Urothelium cell line (cell line): ENCODE measurements at regions not wholly inside any gene's neighbourhood (a gene's known extent, or its start where the extent isn't known, plus 50 kb on each side); places are given as distances from the start of the nearest gene placed in this dataset.

Experiments
- DNase-seq: peaks from one replicate; pipeline ENCODE4 v3.0.0; 2011; ENCODE audit warnings: low spot score, mixed read lengths
- FAIRE-seq: peaks from 2 replicates; lab custom pipeline; 2011; peaks lifted over from hg19 to GRCh38; lab: Jason Lieb, UNC

DNA sequence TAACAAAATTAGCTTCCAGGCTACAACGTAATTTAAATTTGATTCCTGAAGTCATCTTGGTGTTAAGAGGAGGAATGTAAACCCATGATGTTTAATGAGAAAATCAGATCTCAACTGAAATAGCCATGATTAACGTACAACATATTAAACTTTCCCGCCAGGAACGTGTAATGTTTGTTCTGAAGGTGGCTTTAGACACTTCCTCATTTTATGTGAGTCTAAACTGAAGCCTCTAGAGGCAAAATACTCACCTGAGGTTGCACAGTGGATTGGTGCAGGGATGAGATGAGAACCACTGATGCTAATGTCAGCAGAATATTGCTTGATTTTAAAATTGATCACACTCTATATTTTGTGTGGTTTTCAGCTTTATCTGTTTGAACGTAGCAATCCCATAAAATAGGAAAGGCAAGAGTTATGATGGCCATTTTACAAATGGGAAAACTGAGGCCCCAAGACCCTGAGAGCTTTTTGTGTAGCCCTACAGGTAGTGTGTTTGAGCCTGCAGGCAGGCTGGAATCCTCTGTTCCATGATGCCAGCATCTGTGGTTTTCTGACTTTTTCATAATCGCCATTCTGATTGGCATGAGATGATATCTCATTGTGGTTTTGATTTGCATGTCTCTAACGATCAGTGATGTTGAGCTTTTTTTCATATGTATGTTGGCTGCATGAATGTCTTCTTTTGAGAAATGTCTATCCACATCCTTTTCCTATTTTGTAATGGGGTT lies 243.7 kb upstream of the BMPER start:
- FAIRE-seq: no peak

DNA sequence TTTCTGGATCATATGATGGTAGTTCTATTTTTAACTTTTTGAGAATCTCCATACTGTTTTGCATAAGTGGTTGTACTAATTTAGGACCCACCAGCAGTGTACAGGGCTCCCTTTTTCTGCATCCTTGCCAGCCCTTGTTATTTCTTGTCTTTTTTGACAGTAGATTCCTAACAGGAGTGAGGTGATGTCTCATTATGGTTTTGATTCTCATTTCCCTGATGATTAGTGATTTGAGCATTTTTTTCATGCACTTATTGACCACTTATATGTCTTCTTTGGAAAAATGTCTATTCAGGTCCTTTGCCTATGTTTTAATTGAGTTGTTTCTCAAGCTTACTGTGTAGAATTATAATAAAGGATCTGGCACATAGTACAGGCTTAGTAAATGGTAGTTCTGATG lies 238.8 kb upstream of the BMPER start:
- FAIRE-seq (no peak), DNase-seq (no peak)

More for the DNA sequence above, 243.7 kb upstream of the BMPER start:
- DNase-seq: no peak

DNA sequence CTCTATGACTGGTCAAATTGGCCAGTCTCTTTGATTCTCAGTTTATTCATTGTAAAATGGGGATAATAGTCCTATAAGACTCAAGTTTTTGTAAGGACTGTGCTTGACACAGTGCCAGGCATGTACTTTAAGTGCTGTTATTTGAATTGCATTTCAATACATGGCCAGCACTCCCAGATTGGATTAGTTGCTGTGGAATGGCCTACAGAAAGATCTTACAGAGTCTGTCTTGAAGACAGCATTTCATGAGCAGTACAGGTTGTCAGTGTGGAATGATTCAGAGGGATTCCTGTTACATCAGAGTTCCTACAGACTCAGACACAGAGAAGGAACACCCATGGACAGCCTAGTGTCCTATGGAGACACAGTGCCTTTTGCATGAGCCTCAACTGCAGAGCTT lies 238.1 kb upstream of the BMPER start:
- no peak for FAIRE-seq
- no peak for DNase-seq

GRCh38 chr7:33669251-33669670 lies 236.1 kb upstream of the BMPER start:
- DNase-seq (peak; percentile 33), FAIRE-seq (no peak)

GRCh38 chr7:33671531-33672262 lies 233.6 kb upstream of the BMPER start:
- DNase-seq (no peak), FAIRE-seq (no peak)

DNA sequence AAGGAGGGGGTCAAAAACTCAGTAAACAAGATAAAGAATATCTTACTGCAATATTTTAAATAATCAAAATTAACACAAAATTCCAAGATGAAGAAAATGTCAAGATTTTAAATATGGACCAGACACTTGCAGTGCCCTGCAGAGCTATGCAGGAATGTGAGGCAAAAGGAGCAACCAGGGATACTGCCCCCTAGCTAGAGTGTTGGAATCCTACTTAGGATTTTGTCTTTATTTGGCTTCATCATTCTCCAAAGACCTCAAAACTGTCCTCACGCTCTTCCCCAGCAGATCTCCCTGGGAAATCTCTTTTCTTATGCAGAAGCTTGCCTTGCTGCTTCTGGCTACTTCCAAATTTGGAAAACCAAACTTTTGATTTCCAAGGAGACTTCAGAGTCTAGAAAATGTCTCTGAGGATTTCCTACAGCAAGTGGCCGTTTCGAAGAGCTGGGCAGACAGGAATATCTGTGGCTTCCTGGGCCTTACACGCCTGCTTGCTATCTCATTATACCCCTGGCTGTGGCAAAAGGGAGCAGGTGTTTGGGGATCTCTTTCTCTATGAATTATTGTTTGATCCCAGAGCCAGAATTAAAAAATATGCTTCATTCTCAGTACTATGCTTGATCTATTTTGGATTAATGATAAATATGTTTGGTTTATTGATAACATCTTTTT lies 232.2 kb upstream of the BMPER start:
- DNase-seq (no peak), FAIRE-seq (no peak)

GRCh38 chr7:33674804-33675411 lies 230.4 kb upstream of the BMPER start:
- FAIRE-seq (no peak), DNase-seq (no peak)

DNA sequence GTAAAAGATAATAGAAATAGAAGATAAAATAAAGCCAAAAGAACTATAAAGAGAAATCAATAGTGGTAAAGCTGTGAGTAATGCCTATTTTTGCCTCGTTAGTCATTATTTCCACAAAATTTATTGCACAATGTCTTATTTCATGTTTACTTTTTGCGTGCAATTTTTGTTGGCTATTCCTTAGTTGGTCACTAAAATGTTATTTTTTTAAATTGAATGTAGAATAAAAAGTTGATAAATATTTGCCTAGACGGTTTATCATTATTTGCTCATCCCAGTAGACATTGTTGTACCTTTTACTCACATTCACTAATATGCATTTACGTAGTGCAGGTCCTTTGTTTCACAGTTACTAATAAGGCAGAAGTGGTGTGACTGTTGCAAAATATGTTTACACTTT lies 227.8 kb upstream of the BMPER start:
- no peak for DNase-seq
- no peak for FAIRE-seq

GRCh38 chr7:33678569-33679335 lies 226.6 kb upstream of the BMPER start:
- FAIRE-seq: no peak

DNA sequence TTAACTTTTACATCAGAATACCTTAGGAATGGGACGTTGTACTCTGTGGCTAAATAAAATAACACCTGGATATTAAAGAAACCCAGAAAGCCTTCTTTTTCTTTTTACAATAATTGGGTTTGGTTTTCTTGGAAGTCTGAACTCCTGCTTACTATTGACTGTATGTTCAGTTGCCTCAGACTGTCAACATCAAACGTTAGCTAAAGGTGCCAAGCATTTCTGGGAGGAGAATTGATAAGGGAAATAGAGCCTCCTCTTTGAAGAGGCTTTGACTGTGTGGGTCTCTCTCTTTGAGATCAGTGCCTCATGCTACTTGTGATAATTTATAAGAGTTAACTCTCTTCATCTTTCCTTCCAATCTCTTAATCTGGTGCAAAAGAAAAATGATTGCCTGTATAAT lies 224.7 kb upstream of the BMPER start:
- no peak for FAIRE-seq

More at GRCh38 chr7:33678569-33679335, 226.6 kb upstream of the BMPER start:
- DNase-seq: no peak

DNA sequence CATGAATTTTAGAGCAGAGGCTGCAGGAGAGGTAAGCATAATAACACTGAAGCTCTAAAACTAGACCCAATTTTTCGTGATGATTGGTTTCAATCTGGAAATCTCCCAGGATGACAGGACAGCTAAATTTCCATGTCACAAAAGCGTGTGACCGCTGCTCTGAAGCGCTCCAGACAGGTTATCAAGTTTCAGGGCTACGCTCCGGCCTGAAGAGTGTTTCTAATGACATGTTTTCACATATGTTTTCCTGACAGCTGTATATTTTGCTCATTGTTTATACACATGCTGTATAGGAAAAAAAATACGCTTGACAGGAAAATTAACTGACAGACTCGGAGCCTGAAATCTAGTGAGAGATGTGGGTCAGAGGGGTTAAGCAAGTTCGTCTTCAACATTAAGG lies 219.8 kb upstream of the BMPER start:
- DNase-seq (no peak), FAIRE-seq (no peak)

More for the DNA sequence above, 224.7 kb upstream of the BMPER start:
- DNase-seq: no peak

- DNase-seq (no peak), FAIRE-seq (peak; percentile 40)
These were observed 219.2 kb upstream of the BMPER start for GRCh38 chr7:33685981-33686683.

- DNase-seq (no peak), FAIRE-seq (no peak)
These were observed 217.7 kb upstream of the BMPER start for GRCh38 chr7:33687625-33688024.

- FAIRE-seq (no peak), DNase-seq (no peak)
These were observed 214.2 kb upstream of the BMPER start for GRCh38 chr7:33691180-33691579.

DNA sequence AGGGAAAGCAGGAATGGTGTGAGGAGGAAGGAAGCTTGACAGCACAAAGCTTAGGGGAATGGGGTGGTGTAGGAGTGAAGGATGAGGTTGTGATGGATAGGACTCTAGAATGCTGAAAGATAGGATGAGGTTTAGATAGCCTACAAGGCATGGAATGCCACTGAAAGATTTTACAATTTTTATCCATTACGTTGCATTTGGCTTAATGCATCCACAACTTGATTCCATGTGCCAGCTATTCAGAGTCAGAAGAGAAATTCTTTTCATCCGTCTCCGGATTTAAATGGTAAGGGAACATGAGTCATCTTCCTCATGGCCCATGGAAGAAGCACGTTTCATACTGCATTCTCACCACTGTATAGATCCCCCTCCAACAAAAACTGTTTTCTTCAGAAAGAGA lies 212.4 kb upstream of the BMPER start:
- FAIRE-seq: no peak
- peak; percentile 27 for DNase-seq

- DNase-seq (no peak), FAIRE-seq (no peak)
These were observed 211.3 kb upstream of the BMPER start for GRCh38 chr7:33694006-33694405.

DNA sequence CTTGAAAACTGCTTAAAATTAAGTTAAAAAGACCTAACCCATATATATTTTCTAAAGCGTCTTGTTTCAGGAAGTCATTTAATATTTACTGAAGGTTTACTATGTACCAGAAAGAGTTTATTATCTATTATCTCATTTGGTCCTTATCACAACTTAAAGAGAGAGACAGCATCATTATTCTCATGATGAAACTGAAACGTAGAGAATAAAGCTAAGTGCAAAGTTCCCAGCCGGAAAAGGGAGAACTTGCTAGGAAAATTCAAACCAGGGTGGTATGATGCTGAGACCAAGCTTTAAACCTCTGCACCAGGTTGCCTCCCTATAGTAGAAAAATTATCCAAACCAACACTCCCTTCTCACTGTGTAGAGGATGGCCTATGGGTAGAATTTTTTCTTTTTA lies 207.7 kb upstream of the BMPER start:
- no peak for DNase-seq
- FAIRE-seq: no peak

GRCh38 chr7:33698041-33698440 lies 207.3 kb upstream of the BMPER start:
- no peak for DNase-seq
- FAIRE-seq: no peak

DNA sequence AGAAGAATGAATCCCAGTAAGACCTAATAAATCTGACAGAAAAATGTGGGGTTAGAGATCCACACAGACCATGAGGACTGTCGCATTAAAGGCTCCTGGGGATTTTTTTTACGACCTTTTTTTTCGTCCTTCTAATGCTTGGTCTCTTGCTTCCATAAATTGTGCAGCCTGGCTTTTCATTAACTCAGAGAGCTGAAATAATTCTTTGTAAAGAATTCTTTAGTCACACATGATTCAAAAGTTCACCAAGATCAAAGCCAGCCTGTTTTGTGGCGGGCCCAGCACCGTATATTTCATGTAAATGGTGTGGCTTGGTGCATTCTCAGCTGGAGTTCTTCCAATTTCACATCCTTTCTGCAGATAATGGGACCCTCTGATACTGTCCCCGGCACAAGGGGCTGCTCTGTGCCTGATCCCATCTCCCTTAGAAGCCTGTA lies 206.6 kb upstream of the BMPER start:
- no peak for DNase-seq
- no peak for FAIRE-seq
